Breast epithelium (tissue), 4 donors: ENCODE measurements at regions not wholly inside any gene's neighbourhood (a gene's known extent, or its start where the extent isn't known, plus 50 kb on each side); places are given as distances from the start of the nearest gene placed in this dataset.
"Not testable (repeated sequence)": the region's sequence is repeated elsewhere in the genome, so short reads cannot be mapped to it uniquely, and the experiment has no call there.

Experiments used
- DNase-seq, 2 donors: peaks; one replicate each; pipeline ENCODE4 v3.0.0-alpha.2; 2019; ENCODE audit warnings: low spot score in 2 of 2
- H3K27ac ChIP-seq, 2 donors: fragments of 200-600 bp; sonication (generic) in 1 of 2; one replicate each; pipeline ENCODE4 v1.5.1; 2016 to 2019; ENCODE audit warnings: mild to moderate bottlenecking in 1 of 2
- H3K27me3 ChIP-seq, 2 donors: fragments of 200-600 bp; sonication (generic) in 1 of 2; one replicate each; pipeline versions ENCODE4 v1.5.1 to v1.6.0; 2017 to 2019; ENCODE audit warnings: control low read depth in 1 of 2, mild to moderate bottlenecking in 1 of 2
- H3K36me3 ChIP-seq: fragments of 200-600 bp; one replicate; pipeline ENCODE4 v1.5.1; 2019
- H3K4me1 ChIP-seq, 2 donors: fragments of 200-600 bp; sonication (generic); one replicate each; pipeline ENCODE4 v1.5.1; 2016 to 2019; ENCODE audit warnings: control low read depth in 1 of 2
- H3K4me3 ChIP-seq, 3 donors: fragments of 200-600 bp; sonication (generic); 1 replicate in 2 of 3; 2 replicates in 1 of 3; pipeline ENCODE4 v1.5.1; 2016 to 2019; ENCODE audit warnings: mild to moderate bottlenecking in 3 of 3, moderate library complexity in 2 of 3
- H3K9me3 ChIP-seq, 2 donors: fragments of 200-600 bp; sonication (generic) in 1 of 2; one replicate each; pipeline ENCODE4 v1.5.1; 2016 to 2019; ENCODE audit warnings: control low read depth in 1 of 2
- POLR2A ChIP-seq: fragments of 450-650 bp; IDR thresholded peaks from one replicate; pipeline ENCODE4 v1.6.1; 2016; ENCODE audit warnings: antibody characterized with exemption, mild to moderate bottlenecking, moderate library complexity
- POLR2AphosphoS5 ChIP-seq, 3 donors: sonication (generic); formaldehyde crosslinking; IDR thresholded peaks; one replicate each; pipeline ENCODE4 v1.6.1; 2017; ENCODE audit warnings: antibody characterized with exemption in 3 of 3
- intact Hi-C: fragments of 100-400 bp; cut with DNase I; formaldehyde crosslinking; loops from one replicate; pipeline ENCODE4 v1.15.1; 2023; ENCODE audit warnings: low total_unique reads
- TF ChIP-seq, protein P1 (sequence below), 3 donors: fragments of 450-650 bp; IDR thresholded peaks; one replicate each; pipeline ENCODE4 v1.5.1; 2016 to 2017; ENCODE audit warnings: antibody characterized with exemption in 3 of 3, mild to moderate bottlenecking in 3 of 3, moderate library complexity in 3 of 3

DNA sequence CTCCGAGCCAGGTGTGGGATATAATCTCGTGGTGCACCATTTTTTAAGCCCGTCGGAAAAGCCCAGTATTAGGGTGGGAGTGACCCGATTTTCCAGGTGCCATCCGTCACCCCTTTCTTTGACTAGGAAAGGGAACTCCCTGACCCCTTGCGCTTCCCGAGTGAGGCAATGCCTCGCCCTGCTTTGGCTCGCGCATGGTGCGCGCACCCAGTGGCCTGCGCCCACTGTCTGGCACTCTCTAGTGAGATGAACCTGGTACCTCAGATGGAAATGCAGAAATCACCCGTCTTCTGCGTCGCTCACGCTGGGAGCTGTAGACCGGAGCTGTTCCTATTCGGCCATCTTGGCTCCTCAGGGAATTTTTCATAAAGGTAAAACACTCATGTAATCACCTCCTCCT is 63.9 kb downstream of the RWDD3 start:
- H3K4me3 ChIP-seq, H3K27me3 ChIP-seq, DNase-seq, H3K9me3 ChIP-seq, H3K36me3 ChIP-seq, H3K4me1 ChIP-seq, intact Hi-C loops, H3K27ac ChIP-seq: not testable (repeated sequence)

DNA sequence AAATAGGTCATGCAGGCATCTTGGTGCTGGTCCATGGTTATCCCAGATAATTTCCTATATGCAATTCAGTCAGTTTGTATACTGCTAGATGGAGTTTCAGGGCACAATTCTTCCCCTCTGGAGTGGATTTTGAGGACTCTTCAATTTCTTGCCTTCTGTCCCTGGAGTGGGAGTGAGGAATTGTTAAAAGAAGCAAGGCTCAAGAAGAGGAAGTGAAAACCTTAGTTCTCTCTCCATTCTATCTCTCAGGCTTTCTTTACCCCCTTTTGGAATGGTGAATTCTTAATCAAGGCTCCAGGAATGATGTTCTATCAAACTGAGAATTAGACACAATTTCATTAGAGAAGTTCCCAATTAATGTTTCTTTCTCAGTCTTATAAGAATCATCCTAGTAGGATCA is 67.1 kb downstream of the RWDD3 start:
- Histone ChIP-seq H3K36me3 (no peaks in the 10 kb centered on the region), H3K9me3 (peaks cover 0 to 7% of the 10 kb centered on the region in 2 donors), H3K4me3 (no peak overlapping the region), H3K27ac (no peak overlapping the region), H3K4me1 (no peaks in the 10 kb centered on the region), H3K27me3 (no peaks in the 10 kb centered on the region)
- TF ChIP-seq POLR2A: no peak
- TF ChIP-seq POLR2AphosphoS5 (IDR thresholded peaks at IDR 0.05): no peak
- TF ChIP-seq, protein P1, sequence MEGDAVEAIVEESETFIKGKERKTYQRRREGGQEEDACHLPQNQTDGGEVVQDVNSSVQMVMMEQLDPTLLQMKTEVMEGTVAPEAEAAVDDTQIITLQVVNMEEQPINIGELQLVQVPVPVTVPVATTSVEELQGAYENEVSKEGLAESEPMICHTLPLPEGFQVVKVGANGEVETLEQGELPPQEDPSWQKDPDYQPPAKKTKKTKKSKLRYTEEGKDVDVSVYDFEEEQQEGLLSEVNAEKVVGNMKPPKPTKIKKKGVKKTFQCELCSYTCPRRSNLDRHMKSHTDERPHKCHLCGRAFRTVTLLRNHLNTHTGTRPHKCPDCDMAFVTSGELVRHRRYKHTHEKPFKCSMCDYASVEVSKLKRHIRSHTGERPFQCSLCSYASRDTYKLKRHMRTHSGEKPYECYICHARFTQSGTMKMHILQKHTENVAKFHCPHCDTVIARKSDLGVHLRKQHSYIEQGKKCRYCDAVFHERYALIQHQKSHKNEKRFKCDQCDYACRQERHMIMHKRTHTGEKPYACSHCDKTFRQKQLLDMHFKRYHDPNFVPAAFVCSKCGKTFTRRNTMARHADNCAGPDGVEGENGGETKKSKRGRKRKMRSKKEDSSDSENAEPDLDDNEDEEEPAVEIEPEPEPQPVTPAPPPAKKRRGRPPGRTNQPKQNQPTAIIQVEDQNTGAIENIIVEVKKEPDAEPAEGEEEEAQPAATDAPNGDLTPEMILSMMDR (IDR thresholded peaks at IDR 0.05): no peak
- DNase-seq: no peak
- intact Hi-C loops: no loop called here

DNA sequence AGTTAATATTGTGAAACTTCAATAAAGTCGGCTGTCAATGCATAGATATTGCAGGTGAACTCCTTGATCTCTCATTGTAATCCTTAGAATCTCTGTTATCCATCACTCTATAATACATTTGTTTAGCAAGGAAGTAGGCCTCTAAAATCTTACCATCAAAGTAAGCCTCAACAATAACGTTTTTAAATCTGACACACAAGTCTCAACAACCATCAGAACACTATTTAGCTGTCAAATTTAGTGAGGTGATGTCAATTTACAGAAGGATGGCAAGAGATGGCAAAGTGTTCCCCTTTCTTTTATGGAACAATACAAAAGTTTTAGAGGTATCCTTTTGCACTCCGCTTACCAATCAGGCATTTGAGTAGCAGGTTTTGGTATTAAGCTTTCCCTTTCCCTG is 67.6 kb downstream of the RWDD3 start:
- H3K4me1 ChIP-seq: no peaks in the 10 kb centered on the region
- H3K4me3 ChIP-seq: no peak overlapping the region
- intact Hi-C loops: no loop called here
- H3K36me3 ChIP-seq: no peaks in the 10 kb centered on the region
- TF ChIP-seq POLR2AphosphoS5 (IDR thresholded peaks at IDR 0.05) (no peak), POLR2A (no peak)
- TF ChIP-seq, protein P1 (IDR thresholded peaks at IDR 0.05): no peak
- no peaks in the 10 kb centered on the region for H3K27me3 ChIP-seq
- peaks cover 0 to 7% of the 10 kb centered on the region in 2 donors for H3K9me3 ChIP-seq
- no peak overlapping the region for H3K27ac ChIP-seq
- no peak for DNase-seq

DNA sequence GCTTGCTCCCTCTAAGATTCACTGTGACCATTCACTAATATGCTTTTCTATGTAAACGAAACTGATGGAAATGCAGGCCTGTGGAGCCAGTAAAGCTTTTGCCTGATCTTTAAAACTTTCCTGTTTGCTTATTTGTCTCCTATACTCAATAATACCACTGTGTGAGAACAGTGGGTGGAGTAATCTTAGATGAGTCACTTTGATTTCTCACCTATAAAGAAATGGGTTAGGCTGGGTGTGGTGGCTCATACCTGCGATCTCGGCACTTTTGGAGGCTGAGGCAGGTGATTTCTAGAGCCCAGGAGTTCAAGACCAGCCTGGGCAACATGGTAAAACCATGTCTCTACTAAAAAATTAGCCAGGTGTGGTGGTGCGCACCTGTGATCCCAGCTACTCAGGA is 70.8 kb downstream of the RWDD3 start:
- no peak for TF ChIP-seq POLR2AphosphoS5 (IDR thresholded peaks at IDR 0.05)
- TF ChIP-seq, protein P1 (IDR thresholded peaks at IDR 0.05): no peak
- no peak for TF ChIP-seq POLR2A
- H3K27me3 ChIP-seq: no peaks in the 10 kb centered on the region
- no peak overlapping the region for H3K4me3 ChIP-seq
- peaks cover 0 to 1% of the 10 kb centered on the region in 2 donors for H3K9me3 ChIP-seq
- H3K4me1 ChIP-seq: no peaks in the 10 kb centered on the region
- intact Hi-C loops: no loop called here
- DNase-seq: no peak
- H3K27ac ChIP-seq: no peak overlapping the region
- no peaks in the 10 kb centered on the region for H3K36me3 ChIP-seq

DNA sequence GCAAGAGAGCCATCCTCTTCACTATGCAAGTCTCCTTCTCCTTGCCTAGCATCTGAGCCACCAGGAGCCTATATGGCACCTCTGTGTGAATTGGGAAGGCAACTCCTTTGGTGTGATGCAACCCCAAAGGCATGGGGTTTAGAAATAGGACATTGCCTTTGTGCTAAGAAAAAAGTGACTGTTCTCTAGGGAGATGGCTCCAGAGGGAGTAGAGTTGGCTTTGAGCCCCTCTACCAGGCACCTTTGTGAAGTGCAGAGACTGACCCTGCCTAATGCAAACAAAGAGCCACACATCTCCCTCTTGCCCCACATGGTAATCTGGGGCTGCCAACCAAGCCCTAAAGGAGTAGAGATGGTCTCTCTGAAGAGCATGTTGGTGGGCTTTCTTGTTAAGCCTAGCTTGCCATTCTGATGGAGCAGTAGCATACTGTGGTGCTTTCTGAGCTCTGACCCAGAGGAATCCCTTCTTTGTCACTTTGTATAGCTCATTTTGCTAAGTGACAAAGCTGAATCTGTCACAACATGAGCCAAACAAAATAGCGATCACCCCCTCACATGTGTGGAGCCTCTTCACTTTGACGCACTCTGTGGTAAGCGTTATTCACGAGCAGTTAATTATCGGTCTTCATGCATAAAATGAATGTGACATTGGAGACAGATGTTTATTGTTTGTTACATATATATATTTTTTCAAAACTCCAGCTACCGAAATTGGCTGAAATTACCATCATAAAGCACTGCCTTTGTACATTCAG is 74.4 kb downstream of the RWDD3 start:
- Histone ChIP-seq H3K4me3 (no peak overlapping the region), H3K27me3 (no peaks in the 10 kb centered on the region), H3K9me3 (no peaks in the 10 kb centered on the region), H3K27ac (no peak overlapping the region), H3K36me3 (no peaks in the 10 kb centered on the region), H3K4me1 (no peaks in the 10 kb centered on the region)
- no peak for DNase-seq
- TF ChIP-seq POLR2A (no peak), POLR2AphosphoS5 (IDR thresholded peaks at IDR 0.05) (no peak)
- TF ChIP-seq, protein P1 (IDR thresholded peaks at IDR 0.05): no peak
- intact Hi-C loops: no loop called here
